GM12892 (cell line): ENCODE measurements at regions not wholly inside any gene's neighbourhood (a gene's known extent, or its start where the extent isn't known, plus 50 kb on each side); places are given as distances from the start of the nearest gene placed in this dataset.

Experiments
- POLR2A ChIP-seq: IDR thresholded peaks from 2 replicates; pipeline ENCODE4 v1.6.1; 2011; ENCODE audit warnings: low read depth, low read length, control low read depth
- POLR2AphosphoS5 ChIP-seq: IDR thresholded peaks from 2 replicates; pipeline ENCODE4 v1.6.1; 2011; ENCODE audit warnings: low read depth, low read length, control low read depth
- TAF1 ChIP-seq: IDR thresholded peaks from 2 replicates; pipeline ENCODE4 v1.6.1; 2011; ENCODE audit warnings: low read depth, mild to moderate bottlenecking, control low read depth, low read length, borderline replicate concordance

GRCh38 chr2:221129657-221130056 lies 442.4 kb downstream of the EPHA4 start:
- TF ChIP-seq POLR2AphosphoS5 (no peak), POLR2A (no peak), TAF1 (no peak)
